ENCODE measurements at regions not wholly inside any gene's neighbourhood (a gene's known extent, or its start where the extent isn't known, plus 50 kb on each side); places are given as distances from the start of the nearest gene placed in this dataset.

DNA sequence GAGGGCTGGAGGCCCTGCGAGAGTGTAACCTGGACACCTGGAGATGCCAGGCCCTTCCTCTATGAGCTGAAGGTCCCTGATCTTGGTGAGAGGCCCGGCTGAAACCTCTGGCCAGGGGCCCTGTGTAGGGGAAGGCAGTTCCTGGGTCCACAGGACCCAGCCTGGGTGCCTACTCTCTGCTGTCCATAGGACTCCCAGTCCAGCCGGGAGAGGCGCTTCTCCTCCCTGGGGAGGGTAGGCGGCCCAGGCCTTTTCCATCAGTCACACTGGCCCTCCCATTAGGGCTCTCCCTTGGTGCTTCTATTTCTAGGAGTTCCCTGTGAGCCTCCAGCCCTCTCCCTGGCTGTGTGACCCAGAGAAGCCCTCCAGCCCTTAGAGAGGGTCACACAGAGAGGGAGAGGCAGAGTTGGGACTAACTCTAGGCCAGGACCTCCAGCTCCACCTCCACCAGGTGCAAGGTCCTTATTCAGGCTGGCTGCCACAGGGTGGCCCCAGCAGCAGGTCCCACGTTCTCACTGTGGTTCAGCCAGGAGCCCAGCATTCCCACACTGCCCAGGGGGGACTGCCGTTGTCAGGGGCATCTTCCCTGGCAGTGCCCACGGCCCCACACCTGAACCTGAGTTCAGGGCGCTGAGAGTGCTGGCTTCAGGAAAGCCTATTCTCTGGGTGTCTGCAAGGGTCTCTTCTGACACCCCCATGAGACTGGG, 146.8 kb downstream of the SMAD6 start:
- peak; percentile 18 for DNase-seq
- no peak overlapping the region for H3K27ac ChIP-seq (ENCODE audit: insufficient read length, low read depth, low read length)
- no peak overlapping the region for H2BK120ac ChIP-seq (ENCODE audit: low read depth, low read length, poor library complexity, severe bottlenecking)
- H2BK5ac ChIP-seq (ENCODE audit: insufficient read length, low read length) = no peak overlapping the region
- H4K91ac ChIP-seq (ENCODE audit: insufficient read length, low read depth, low read length) = no peak overlapping the region
- no peaks in the 10 kb centered on the region for H3K79me2 ChIP-seq (ENCODE audit: insufficient read depth, low read length)
- H3K4ac ChIP-seq (ENCODE audit: low read depth, low read length) = no peak overlapping the region
- H2BK12ac ChIP-seq (ENCODE audit: insufficient read length, low read depth, low read length) = no peak overlapping the region
- no peak overlapping the region for H3K56ac ChIP-seq (ENCODE audit: insufficient read length, low read depth, low read length)
- no peak overlapping the region for H2BK15ac ChIP-seq (ENCODE audit: low read depth, low read length)
- no peaks in the 10 kb centered on the region for H3K4me1 ChIP-seq (ENCODE audit: insufficient read depth, low read length)
- no peaks in the 10 kb centered on the region for H3K27me3 ChIP-seq (ENCODE audit: insufficient read depth, low read length)
- no CpG with 5 or more reads among the region's 9 CpGs for WGBS (ENCODE audit: extremely low coverage, insufficient read length, low lambda C conversion rate)
- H4K20me1 ChIP-seq (ENCODE audit: control insufficient read depth, insufficient read depth, insufficient read length) = no peaks in the 10 kb centered on the region
- H3K23ac ChIP-seq (ENCODE audit: insufficient read length, low read depth, low read length) = no peak overlapping the region
- no peaks in the 10 kb centered on the region for H3K9me3 ChIP-seq (ENCODE audit: control insufficient read depth, low read depth, low read length)
- no peaks in the 10 kb centered on the region for H3K79me1 ChIP-seq (ENCODE audit: insufficient read depth, low read depth, low read length, poor library complexity, severe bottlenecking)
- H3K9ac ChIP-seq (ENCODE audit: extremely low read depth, insufficient read length, low read length) = no peak overlapping the region
- H3T11ph ChIP-seq (ENCODE audit: low read length) = no peak overlapping the region
- no peak overlapping the region for H3K4me2 ChIP-seq (ENCODE audit: insufficient read depth, insufficient read length, low read length)
- H3K18ac ChIP-seq (ENCODE audit: insufficient read length, low read depth, low read length) = no peak overlapping the region
- H3K27me3 Mint-ChIP-seq (ENCODE audit: low read depth) = peaks cover 39% of the 10 kb centered on the region
- no peak overlapping the region for H2BK20ac ChIP-seq (ENCODE audit: low read depth, low read length, poor library complexity, severe bottlenecking)
- no peaks in the 10 kb centered on the region for H3K23me2 ChIP-seq (ENCODE audit: insufficient read length, low read depth, low read length, poor library complexity, severe bottlenecking)
- H2AFZ ChIP-seq (ENCODE audit: low read length) = no peak overlapping the region
- no peaks in the 10 kb centered on the region; a peak in 1 of 7 replicates for H3K36me3 Mint-ChIP-seq (ENCODE audit: insufficient read depth in 1 of 3, low read depth in 3 of 3)
- no peak overlapping the region for H2AK5ac ChIP-seq (ENCODE audit: insufficient read length, low read length)
- H3K4me1 Mint-ChIP-seq = peaks cover 10 to 16% of the 10 kb centered on the region in 2 experiments
- H4K8ac ChIP-seq (replicated peaks; ENCODE audit: insufficient read length, low read depth, low read length) = no peak overlapping the region
- no peaks in the 10 kb centered on the region; a peak in 1 of 5 replicates for H3K9me3 Mint-ChIP-seq
- H3K14ac ChIP-seq (ENCODE audit: insufficient read depth, low read length) = no peak overlapping the region
- TF ChIP-seq, protein P1, sequence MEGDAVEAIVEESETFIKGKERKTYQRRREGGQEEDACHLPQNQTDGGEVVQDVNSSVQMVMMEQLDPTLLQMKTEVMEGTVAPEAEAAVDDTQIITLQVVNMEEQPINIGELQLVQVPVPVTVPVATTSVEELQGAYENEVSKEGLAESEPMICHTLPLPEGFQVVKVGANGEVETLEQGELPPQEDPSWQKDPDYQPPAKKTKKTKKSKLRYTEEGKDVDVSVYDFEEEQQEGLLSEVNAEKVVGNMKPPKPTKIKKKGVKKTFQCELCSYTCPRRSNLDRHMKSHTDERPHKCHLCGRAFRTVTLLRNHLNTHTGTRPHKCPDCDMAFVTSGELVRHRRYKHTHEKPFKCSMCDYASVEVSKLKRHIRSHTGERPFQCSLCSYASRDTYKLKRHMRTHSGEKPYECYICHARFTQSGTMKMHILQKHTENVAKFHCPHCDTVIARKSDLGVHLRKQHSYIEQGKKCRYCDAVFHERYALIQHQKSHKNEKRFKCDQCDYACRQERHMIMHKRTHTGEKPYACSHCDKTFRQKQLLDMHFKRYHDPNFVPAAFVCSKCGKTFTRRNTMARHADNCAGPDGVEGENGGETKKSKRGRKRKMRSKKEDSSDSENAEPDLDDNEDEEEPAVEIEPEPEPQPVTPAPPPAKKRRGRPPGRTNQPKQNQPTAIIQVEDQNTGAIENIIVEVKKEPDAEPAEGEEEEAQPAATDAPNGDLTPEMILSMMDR (conservative IDR thresholded peaks at IDR 0.05) = no peak
- H3K27ac Mint-ChIP-seq = no peak overlapping the region
- H3K4me3 Mint-ChIP-seq = no peak overlapping the region
- no peak overlapping the region for H4K5ac ChIP-seq (ENCODE audit: insufficient read length, low read depth, low read length)

Measured in H9 (cell line).